Right lung (tissue), 2 donors: ENCODE measurements at regions not wholly inside any gene's neighbourhood (a gene's known extent, or its start where the extent isn't known, plus 50 kb on each side); places are given as distances from the start of the nearest gene placed in this dataset.

Source experiments
- DNase-seq, 2 donors: peaks; one replicate each; pipeline ENCODE4 v3.0.0-alpha.2; 2013

- DNase-seq, result no peak
These were observed 188.2 kb upstream of the FOXQ1 start for GRCh38 chr6:1123386-1124375.

- DNase-seq, result no peak
These were observed 189.8 kb upstream of the FOXQ1 start for GRCh38 chr6:1122083-1122482.

- DNase-seq, result no peak
These were observed 193.6 kb upstream of the FOXQ1 start for GRCh38 chr6:1118287-1118647.

- DNase-seq, result no peak
These were observed 194.2 kb upstream of the FOXQ1 start for GRCh38 chr6:1117530-1118286.

GRCh38 chr6:1116149-1116548, 195.7 kb upstream of the FOXQ1 start:
- no peak for DNase-seq

- DNase-seq, result no peak
These were observed 197.9 kb upstream of the FOXQ1 start for GRCh38 chr6:1113916-1114540.

GRCh38 chr6:1111361-1111760, 200.5 kb upstream of the FOXQ1 start:
- DNase-seq, result no peak

- no peak for DNase-seq
These were observed 201.0 kb upstream of the FOXQ1 start for GRCh38 chr6:1110941-1111349.

- no peak for DNase-seq
These were observed 201.7 kb upstream of the FOXQ1 start for GRCh38 chr6:1110164-1110563.

- no peak for DNase-seq
These were observed 202.8 kb upstream of the FOXQ1 start for GRCh38 chr6:1109134-1109533.

- no peak for DNase-seq
These were observed 203.7 kb upstream of the FOXQ1 start for GRCh38 chr6:1108198-1108597.

- no peak for DNase-seq
These were observed 204.3 kb upstream of the FOXQ1 start for GRCh38 chr6:1107578-1107977.

- DNase-seq, result no peak
These were observed 206.0 kb upstream of the FOXQ1 start for GRCh38 chr6:1105833-1106400.

GRCh38 chr6:1104988-1105670, 206.8 kb upstream of the FOXQ1 start:
- DNase-seq, result no peak

GRCh38 chr6:1103945-1104623, 207.8 kb upstream of the FOXQ1 start:
- no peak for DNase-seq

GRCh38 chr6:1103021-1103420, 208.9 kb upstream of the FOXQ1 start:
- no peak for DNase-seq

GRCh38 chr6:1100269-1100668, 211.6 kb upstream of the FOXQ1 start:
- no peak for DNase-seq

GRCh38 chr6:1099264-1099663, 212.6 kb upstream of the FOXQ1 start:
- no peak for DNase-seq

- no peak for DNase-seq
These were observed 214.7 kb upstream of the FOXQ1 start for GRCh38 chr6:1096967-1097765.

- DNase-seq, result no peak
These were observed 217.6 kb upstream of the FOXQ1 start for GRCh38 chr6:1094306-1094705.
